CD14-positive monocyte (primary cell): ENCODE measurements at regions not wholly inside any gene's neighbourhood (a gene's known extent, or its start where the extent isn't known, plus 50 kb on each side); places are given as distances from the start of the nearest gene placed in this dataset.

ENCODE experiments used
- DNase-seq, 3 donors: peaks; one replicate each; pipeline ENCODE4 v3.0.0-alpha.2; 2011 to 2022
- H2AFZ ChIP-seq: 2 replicates; pipeline ENCODE4 v1.6.0; 2012; ENCODE audit warnings: mild to moderate bottlenecking, low read depth, low read length, inconsistent platforms; ENCODE audit not compliant: insufficient read depth, poor library complexity, severe bottlenecking
- H3K27ac ChIP-seq, 2 donors: 1 replicate in 1 of 2; 2 replicates in 1 of 2; pipeline ENCODE4 v1.5.1; 2012 to 2013; ENCODE audit warnings: low read length in 2 of 2, control low read depth in 1 of 2, inconsistent platforms in 1 of 2, low read depth in 1 of 2, mild to moderate bottlenecking in 1 of 2
- H3K27me3 ChIP-seq, 2 donors: one replicate each; pipeline versions ENCODE4 v1.6.0 to v1.6.1; 2011 to 2013; ENCODE audit warnings: low read length in 2 of 2; ENCODE audit not compliant: control insufficient read depth in 2 of 2, insufficient read depth in 2 of 2
- H3K36me3 ChIP-seq, 2 donors: replicated peaks in 1 of 2; 1 replicate in 1 of 2; 2 replicates in 1 of 2; pipeline versions ENCODE4 v1.5.1 to v1.6.1; 2012 to 2013; ENCODE audit warnings: low read length in 2 of 2, control low read depth in 1 of 2, inconsistent platforms in 1 of 2, mild to moderate bottlenecking in 1 of 2; ENCODE audit not compliant: insufficient read depth in 2 of 2, control insufficient read depth in 1 of 2
- H3K4me1 ChIP-seq, 2 donors: 1 replicate in 1 of 2; 2 replicates in 1 of 2; pipeline versions ENCODE4 v1.5.1 to v1.6.1; 2012 to 2013; ENCODE audit warnings: low read length in 2 of 2, control low read depth in 1 of 2, inconsistent platforms in 1 of 2, mild to moderate bottlenecking in 1 of 2, moderate library complexity in 1 of 2; ENCODE audit not compliant: insufficient read depth in 2 of 2, control insufficient read depth in 1 of 2
- H3K4me2 ChIP-seq: replicated peaks from 2 replicates; pipeline ENCODE3; 2012; ENCODE audit warnings: low read length, moderate library complexity, mild to moderate bottlenecking; ENCODE audit not compliant: poor library complexity, severe bottlenecking; ENCODE audit errors: extremely low read depth
- H3K4me3 ChIP-seq, 3 experiments: fragments of 200-600 bp in 1 of 3; sonication (generic) in 1 of 3; replicated peaks in 1 of 3; 1 replicate in 2 of 3; 2 replicates in 1 of 3; pipeline ENCODE4 v1.5.1; 2011 to 2013; ENCODE audit warnings: low read length in 3 of 3, mild to moderate bottlenecking in 3 of 3, control low read depth in 2 of 3, low read depth in 2 of 3, inconsistent platforms in 1 of 3, moderate library complexity in 1 of 3
- H3K79me2 ChIP-seq: 2 replicates; pipeline ENCODE4 v1.6.0; 2012; ENCODE audit warnings: mild to moderate bottlenecking, control low read depth, inconsistent platforms, low read length, moderate library complexity; ENCODE audit not compliant: insufficient read depth
- H3K9ac ChIP-seq: 2 replicates; pipeline ENCODE4 v1.6.0; 2017; ENCODE audit warnings: low read length, mild to moderate bottlenecking; ENCODE audit not compliant: insufficient read depth, poor library complexity, severe bottlenecking
- H3K9me3 ChIP-seq, 2 donors: replicated peaks in 1 of 2; 1 replicate in 1 of 2; 2 replicates in 1 of 2; pipeline versions ENCODE4 v1.5.1 to v1.6.1; 2012 to 2013; ENCODE audit warnings: low read length in 2 of 2, control low read depth in 1 of 2; ENCODE audit not compliant: control insufficient read depth in 1 of 2, insufficient read depth in 1 of 2
- H4K20me1 ChIP-seq: 2 replicates; pipeline ENCODE4 v1.6.0; 2012; ENCODE audit warnings: mild to moderate bottlenecking, low read length, control low read depth, moderate library complexity; ENCODE audit not compliant: insufficient read depth
- H3K27ac Mint-ChIP-seq, 7 donors: one replicate each; pipeline ENCODE4 v1.8.0; 2020; ENCODE audit warnings: mild to moderate bottlenecking in 7 of 7, mixed read lengths in 7 of 7, moderate library complexity in 6 of 7, inconsistent platforms in 2 of 7
- H3K27me3 Mint-ChIP-seq, 3 donors: one replicate each; pipeline ENCODE4 v1.8.0; 2021 to 2022; ENCODE audit warnings: low read depth in 3 of 3, mild to moderate bottlenecking in 3 of 3, mixed read lengths in 3 of 3, moderate library complexity in 3 of 3, inconsistent platforms in 1 of 3
- H3K36me3 Mint-ChIP-seq, 2 donors: one replicate each; pipeline ENCODE4 v1.8.0; 2020; ENCODE audit warnings: mixed read lengths in 2 of 2, inconsistent platforms in 1 of 2, mild to moderate bottlenecking in 1 of 2
- H3K4me1 Mint-ChIP-seq: one replicate; pipeline ENCODE4 v1.8.0; 2020; ENCODE audit warnings: mild to moderate bottlenecking, mixed read lengths
- H3K4me3 Mint-ChIP-seq, 2 donors: one replicate each; pipeline ENCODE4 v1.8.0; 2020; ENCODE audit warnings: mild to moderate bottlenecking in 2 of 2, mixed read lengths in 2 of 2, moderate library complexity in 1 of 2
- H3K9me3 Mint-ChIP-seq, 7 donors: one replicate each; pipeline ENCODE4 v1.8.0; 2020 to 2022; ENCODE audit warnings: mixed read lengths in 7 of 7, mild to moderate bottlenecking in 6 of 7, moderate library complexity in 6 of 7, inconsistent platforms in 2 of 7
- WGBS: methylation state at CpG from one replicate; pipeline ENCODE4 v1.1.5; 2013; ENCODE audit warnings: missing lambda C conversion rate; ENCODE audit not compliant: insufficient coverage; 5-methylcytosine and 5-hydroxymethylcytosine counted together
- intact Hi-C, 2 donors: fragments of 100-400 bp; cut with micrococcal nuclease; formaldehyde crosslinking; loops; one replicate each; pipeline versions ENCODE4 v1.15.0 to v1.15.1; 2023
- TF ChIP-seq, protein P1 (sequence below): fragments of 200-600 bp; IDR thresholded peaks from one replicate; pipeline ENCODE4 v1.8.0; 2022; ENCODE audit warnings: antibody characterized with exemption, mild to moderate bottlenecking

- TF ChIP-seq, protein P1, sequence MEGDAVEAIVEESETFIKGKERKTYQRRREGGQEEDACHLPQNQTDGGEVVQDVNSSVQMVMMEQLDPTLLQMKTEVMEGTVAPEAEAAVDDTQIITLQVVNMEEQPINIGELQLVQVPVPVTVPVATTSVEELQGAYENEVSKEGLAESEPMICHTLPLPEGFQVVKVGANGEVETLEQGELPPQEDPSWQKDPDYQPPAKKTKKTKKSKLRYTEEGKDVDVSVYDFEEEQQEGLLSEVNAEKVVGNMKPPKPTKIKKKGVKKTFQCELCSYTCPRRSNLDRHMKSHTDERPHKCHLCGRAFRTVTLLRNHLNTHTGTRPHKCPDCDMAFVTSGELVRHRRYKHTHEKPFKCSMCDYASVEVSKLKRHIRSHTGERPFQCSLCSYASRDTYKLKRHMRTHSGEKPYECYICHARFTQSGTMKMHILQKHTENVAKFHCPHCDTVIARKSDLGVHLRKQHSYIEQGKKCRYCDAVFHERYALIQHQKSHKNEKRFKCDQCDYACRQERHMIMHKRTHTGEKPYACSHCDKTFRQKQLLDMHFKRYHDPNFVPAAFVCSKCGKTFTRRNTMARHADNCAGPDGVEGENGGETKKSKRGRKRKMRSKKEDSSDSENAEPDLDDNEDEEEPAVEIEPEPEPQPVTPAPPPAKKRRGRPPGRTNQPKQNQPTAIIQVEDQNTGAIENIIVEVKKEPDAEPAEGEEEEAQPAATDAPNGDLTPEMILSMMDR = peak; percentile 21
- H3K4me3 ChIP-seq = no peak overlapping the region
- H3K79me2 ChIP-seq = no peaks in the 10 kb centered on the region
- no peak overlapping the region for H3K27ac ChIP-seq
- Mint-ChIP-seq H3K27me3 (no peaks in the 10 kb centered on the region), H3K4me1 (no peaks in the 10 kb centered on the region), H3K27ac (no peak overlapping the region), H3K4me3 (no peak overlapping the region), H3K36me3 (no peaks in the 10 kb centered on the region), H3K9me3 (peaks cover 2 to 10% (median 5%) of the 10 kb centered on the region in 7 donors)
- H3K27me3 ChIP-seq = no peaks in the 10 kb centered on the region
- no peaks in the 10 kb centered on the region for H3K4me1 ChIP-seq
- no peaks in the 10 kb centered on the region for H3K36me3 ChIP-seq
- no peak overlapping the region for H3K9ac ChIP-seq
- H2AFZ ChIP-seq = no peak overlapping the region
- no peaks in the 10 kb centered on the region for H4K20me1 ChIP-seq
- no peak overlapping the region for H3K4me2 ChIP-seq
- peaks cover 0 to 7% of the 10 kb centered on the region in 2 donors for H3K9me3 ChIP-seq
- no peak for DNase-seq
- 88% methylated on average over 2 of the region's 6 CpGs for WGBS
- intact Hi-C loops = no loop called here
Observed at GRCh38 chr2:147275943-147276342, 568.9 kb upstream of the ACVR2A start.

DNA sequence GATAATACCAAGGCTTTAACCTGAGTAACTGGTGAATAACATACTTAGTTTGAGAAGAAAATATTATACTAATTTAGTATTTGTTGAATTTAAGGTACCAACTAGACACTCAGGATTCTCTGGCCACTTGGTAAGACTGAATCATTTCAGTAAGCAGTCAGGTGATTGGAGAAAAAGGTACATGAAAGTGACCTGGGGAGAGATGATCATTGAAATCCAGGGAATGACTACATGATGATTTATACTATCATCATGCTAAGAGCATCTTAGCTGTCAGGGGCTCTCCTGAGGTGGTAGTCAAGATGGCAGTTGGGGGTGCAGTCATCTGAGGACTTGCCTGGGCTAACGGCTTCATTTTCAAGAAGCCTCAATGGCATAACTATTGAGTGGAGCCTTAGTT, 571.2 kb upstream of the ACVR2A start:
- Histone ChIP-seq H3K36me3 (no peaks in the 10 kb centered on the region), H3K4me2 (no peak overlapping the region), H3K27me3 (no peaks in the 10 kb centered on the region), H3K9me3 (peaks cover 11 to 15% of the 10 kb centered on the region in 2 donors), H4K20me1 (no peaks in the 10 kb centered on the region), H3K9ac (no peak overlapping the region), H2AFZ (no peak overlapping the region), H3K79me2 (no peaks in the 10 kb centered on the region), H3K4me3 (no peak overlapping the region), H3K4me1 (no peaks in the 10 kb centered on the region), H3K27ac (no peak overlapping the region)
- intact Hi-C loops = no loop called here
- Mint-ChIP-seq H3K4me1 (no peaks in the 10 kb centered on the region), H3K36me3 (no peaks in the 10 kb centered on the region), H3K27ac (peak overlapping the region in 1 of 7 donors; percentile 8), H3K27me3 (no peaks in the 10 kb centered on the region), H3K9me3 (peaks cover 11 to 22% (median 15%) of the 10 kb centered on the region in 7 donors), H3K4me3 (no peak overlapping the region)
- WGBS = no CpG with 5 or more reads among the region's 1 CpG
- DNase-seq = no peak
- TF ChIP-seq, protein P1 = no peak
